Thyroid gland (tissue), 4 donors: ENCODE measurements at regions not wholly inside any gene's neighbourhood (a gene's known extent, or its start where the extent isn't known, plus 50 kb on each side); places are given as distances from the start of the nearest gene placed in this dataset.

Experiments
- CTCF ChIP-seq, 6 experiments: fragments of 200-600 bp in 3 of 6; fragments of 450-650 bp in 3 of 6; sonication (generic) in 3 of 6; IDR thresholded peaks; one replicate each; pipeline ENCODE4 v1.5.1; 2016 to 2019; ENCODE audit warnings: antibody characterized with exemption in 6 of 6, mild to moderate bottlenecking in 2 of 6, inconsistent platforms in 1 of 6, moderate library complexity in 1 of 6
- POLR2A ChIP-seq, 2 donors: fragments of 450-650 bp; IDR thresholded peaks; one replicate each; pipeline ENCODE4 v1.6.1; 2017; ENCODE audit warnings: antibody characterized with exemption in 2 of 2, mild to moderate bottlenecking in 2 of 2, moderate library complexity in 1 of 2

- TF ChIP-seq CTCF (IDR thresholded peaks at IDR 0.05) (no peak), POLR2A (IDR thresholded peaks at IDR 0.05) (no peak)
These were observed 148.1 kb upstream of the CTTNBP2NL start for GRCh38 chr1:112247961-112248360.
